NCI-H1436 (cell line): ENCODE measurements at regions not wholly inside any gene's neighbourhood (a gene's known extent, or its start where the extent isn't known, plus 50 kb on each side); places are given as distances from the start of the nearest gene placed in this dataset.

Source experiments
- DNase-seq: peaks from one replicate; lab custom pipeline; 2025; lab: John Stamatoyannopoulos, UW

GRCh38 chr19:5235458-5236219 lies 105.0 kb downstream of the PTPRS start:
- DNase-seq, result no peak

GRCh38 chr19:5234412-5234811 lies 106.2 kb downstream of the PTPRS start:
- DNase-seq, result no peak

GRCh38 chr19:5232798-5233505 lies 107.7 kb downstream of the PTPRS start:
- no peak for DNase-seq

- DNase-seq, result no peak
Measured at GRCh38 chr19:5231857-5232678, 108.5 kb downstream of the PTPRS start.

GRCh38 chr19:5230730-5231555 lies 109.7 kb downstream of the PTPRS start:
- no peak for DNase-seq

- DNase-seq, result no peak
Measured at GRCh38 chr19:5229778-5230335, 110.8 kb downstream of the PTPRS start.

GRCh38 chr19:5228932-5229777 lies 111.5 kb downstream of the PTPRS start:
- DNase-seq, result no peak

GRCh38 chr19:5228490-5228889 lies 112.1 kb downstream of the PTPRS start:
- DNase-seq, result no peak

- peak; percentile 5 for DNase-seq
Measured at GRCh38 chr19:5225486-5226345, 114.9 kb downstream of the PTPRS start.

GRCh38 chr19:5224480-5224879 lies 116.1 kb downstream of the PTPRS start:
- no peak for DNase-seq

- DNase-seq, result no peak
Measured at GRCh38 chr19:5222821-5223321, 117.7 kb downstream of the PTPRS start.

GRCh38 chr19:5222178-5222577 lies 118.4 kb downstream of the PTPRS start:
- no peak for DNase-seq

GRCh38 chr19:5220866-5221265 lies 119.7 kb downstream of the PTPRS start:
- DNase-seq, result no peak

- DNase-seq, result no peak
Measured at GRCh38 chr19:5220361-5220760, 120.3 kb downstream of the PTPRS start.

- no peak for DNase-seq
Measured at GRCh38 chr19:5219551-5220304, 120.9 kb downstream of the PTPRS start.

GRCh38 chr19:5218963-5219530 lies 121.6 kb downstream of the PTPRS start:
- no peak for DNase-seq

GRCh38 chr19:5218255-5218855 lies 122.3 kb downstream of the PTPRS start:
- no peak for DNase-seq

- DNase-seq, result no peak
Measured at GRCh38 chr19:5217171-5217570, 123.4 kb downstream of the PTPRS start.
